ENCODE measurements at regions not wholly inside any gene's neighbourhood (a gene's known extent, or its start where the extent isn't known, plus 50 kb on each side); places are given as distances from the start of the nearest gene placed in this dataset.
A peak's percentile ranks its signal among the peaks of the same experiment; 100 is the strongest.
"Not testable (repeated sequence)": the region's sequence is repeated elsewhere in the genome, so short reads cannot be mapped to it uniquely, and the experiment has no call there.

GRCh38 chr3:64363842-64364241, 138.6 kb upstream of the PRICKLE2 start:
- Histone ChIP-seq H3K4me1 (ENCODE audit: control insufficient read depth in 2 of 2, insufficient read depth in 2 of 2, low read length in 1 of 2) (no peaks in the 10 kb centered on the region), H3K9me3 (ENCODE audit: control insufficient read depth in 2 of 2, insufficient read depth in 1 of 2, low read depth in 1 of 2, low read length in 1 of 2) (no peaks in the 10 kb centered on the region), H3K4me3 (ENCODE audit: low read depth in 1 of 2, low read length in 2 of 2) (no peak overlapping the region), H3K36me3 (ENCODE audit: control insufficient read depth in 2 of 2, insufficient read depth in 2 of 2, low read length in 1 of 2) (no peaks in the 10 kb centered on the region), H3K27me3 (ENCODE audit: control insufficient read depth in 1 of 2, insufficient read depth in 2 of 2, low read length in 2 of 2) (no peaks in the 10 kb centered on the region), H3K27ac (ENCODE audit: low read depth in 2 of 2, low read length in 1 of 2) (no peak overlapping the region)
- 90 to 97% methylated on average over 1 of the region's 1 CpG for WGBS, 2 donors

DNA sequence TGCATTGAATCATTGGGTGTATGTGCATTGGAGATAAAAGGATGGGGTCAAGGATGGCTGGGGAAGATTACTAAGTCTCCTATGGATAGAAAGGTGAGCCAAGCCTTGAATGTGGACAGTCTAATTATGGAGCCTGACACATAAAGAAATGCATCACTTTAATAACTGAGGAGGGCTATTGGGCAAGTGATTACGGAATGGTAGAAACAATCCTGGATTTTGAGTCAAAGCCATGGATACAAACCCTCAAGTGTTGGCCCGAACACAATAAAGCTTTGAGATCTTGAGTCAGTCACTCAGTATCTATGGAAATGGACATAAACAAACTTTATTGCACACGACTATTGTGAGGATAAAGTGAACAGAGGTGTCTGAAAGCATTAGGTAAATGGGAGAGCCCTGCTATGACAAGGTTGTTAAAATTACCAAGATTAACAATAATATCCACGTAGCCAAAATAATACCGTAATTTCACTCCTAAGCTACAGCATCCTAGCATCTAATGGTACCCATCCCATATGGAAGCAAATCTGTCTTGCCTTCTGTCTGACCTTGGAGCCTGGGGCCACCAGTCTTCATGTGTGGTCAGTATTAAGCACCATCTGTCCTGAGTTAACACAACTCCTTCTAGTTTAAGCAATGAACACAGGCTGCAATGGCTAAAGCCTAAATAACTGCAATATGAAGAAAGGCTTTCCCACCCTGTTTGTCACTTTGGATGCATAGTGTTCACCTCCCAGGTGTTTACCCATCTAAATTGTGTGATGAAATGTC, 136.9 kb upstream of the PRICKLE2 start:
- Histone ChIP-seq H3K4me3 (ENCODE audit: low read depth in 1 of 2, low read length in 2 of 2) (no peak overlapping the region), H3K27ac (ENCODE audit: low read depth in 2 of 2, low read length in 1 of 2) (no peak overlapping the region), H3K4me1 (ENCODE audit: control insufficient read depth in 2 of 2, insufficient read depth in 2 of 2, low read length in 1 of 2) (no peaks in the 10 kb centered on the region), H3K36me3 (ENCODE audit: control insufficient read depth in 2 of 2, insufficient read depth in 2 of 2, low read length in 1 of 2) (no peaks in the 10 kb centered on the region), H3K27me3 (ENCODE audit: control insufficient read depth in 1 of 2, insufficient read depth in 2 of 2, low read length in 2 of 2) (no peaks in the 10 kb centered on the region), H3K9me3 (ENCODE audit: control insufficient read depth in 2 of 2, insufficient read depth in 1 of 2, low read depth in 1 of 2, low read length in 1 of 2) (no peaks in the 10 kb centered on the region)
- WGBS, 2 donors: 52 to 62% methylated on average over 5 of the region's 5 CpGs

DNA sequence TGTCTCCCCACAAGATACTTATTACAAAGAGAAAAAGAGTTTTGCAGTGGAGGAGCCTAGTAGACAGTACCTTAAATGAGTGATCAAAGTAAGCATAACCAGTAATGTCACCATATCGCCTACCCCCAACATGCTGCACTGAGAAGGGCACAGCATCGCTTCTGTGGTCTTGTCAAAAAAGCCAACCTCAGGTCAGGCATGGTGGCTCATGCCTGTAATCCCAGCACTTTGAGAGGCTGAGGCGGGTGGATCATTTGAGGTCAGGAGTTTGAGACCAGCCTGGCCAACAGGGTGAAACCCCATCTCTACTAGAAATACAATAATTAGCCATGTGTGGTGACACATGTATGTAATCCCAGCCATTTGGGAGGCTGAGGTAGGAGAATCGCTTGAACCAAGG, 135.8 kb upstream of the PRICKLE2 start:
- H3K27ac ChIP-seq (ENCODE audit: low read depth in 2 of 2, low read length in 1 of 2); H3K9me3 ChIP-seq (ENCODE audit: control insufficient read depth in 2 of 2, insufficient read depth in 1 of 2, low read depth in 1 of 2, low read length in 1 of 2); H3K4me1 ChIP-seq (ENCODE audit: control insufficient read depth in 2 of 2, insufficient read depth in 2 of 2, low read length in 1 of 2); H3K27me3 ChIP-seq (ENCODE audit: control insufficient read depth in 1 of 2, insufficient read depth in 2 of 2, low read length in 2 of 2); H3K36me3 ChIP-seq (ENCODE audit: control insufficient read depth in 2 of 2, insufficient read depth in 2 of 2, low read length in 1 of 2); H3K4me3 ChIP-seq (ENCODE audit: low read depth in 1 of 2, low read length in 2 of 2): not testable (repeated sequence)
- 91 to 97% methylated on average over 4 of the region's 4 CpGs for WGBS, 2 donors

DNA sequence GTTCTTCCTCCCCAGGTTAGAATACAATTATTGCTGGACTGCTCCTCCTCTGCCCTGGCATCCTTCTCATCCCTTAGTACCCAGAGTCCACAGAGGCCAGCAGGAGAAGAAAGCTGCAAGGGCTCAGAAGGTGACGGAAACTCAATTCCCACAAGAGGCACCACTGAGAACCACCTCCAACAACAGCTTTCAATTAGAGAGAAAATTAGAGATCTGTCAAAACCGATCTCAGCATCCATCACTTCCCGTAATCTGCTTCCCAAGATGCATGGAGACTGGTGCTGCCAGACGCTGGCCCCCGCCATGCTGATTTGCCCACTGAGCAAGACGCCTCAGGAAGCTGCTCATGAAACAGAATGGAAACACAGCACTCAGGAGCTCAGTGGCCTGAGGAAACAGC, 135.0 kb upstream of the PRICKLE2 start:
- H3K27me3 ChIP-seq (ENCODE audit: control insufficient read depth in 1 of 2, insufficient read depth in 2 of 2, low read length in 2 of 2): no peaks in the 10 kb centered on the region

DNA sequence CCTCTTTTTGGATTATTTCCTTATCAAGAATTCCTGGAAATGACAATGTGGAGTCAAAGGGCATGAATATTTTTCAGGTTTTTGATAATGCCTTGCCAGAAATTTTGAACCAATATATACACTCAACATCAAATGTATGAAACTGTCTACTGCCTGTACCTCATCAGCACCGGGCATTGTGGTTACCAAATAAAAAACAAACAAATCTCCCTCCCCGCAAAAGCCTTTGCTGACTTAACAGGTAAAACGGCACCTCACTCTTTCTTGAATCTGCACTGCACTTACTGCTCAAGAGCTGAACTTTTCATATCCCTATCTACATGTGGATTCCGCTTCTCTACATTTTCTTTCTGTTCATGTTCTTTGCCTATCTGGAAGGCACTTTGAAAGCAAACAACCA, 134.5 kb upstream of the PRICKLE2 start:
- H3K4me1 ChIP-seq (ENCODE audit: control insufficient read depth in 2 of 2, insufficient read depth in 2 of 2, low read length in 1 of 2): peaks cover 0 to 2% of the 10 kb centered on the region in 2 donors
- 81 to 85% methylated on average over 4 of the region's 4 CpGs for WGBS, 2 donors
- no peaks in the 10 kb centered on the region for H3K9me3 ChIP-seq (ENCODE audit: control insufficient read depth in 2 of 2, insufficient read depth in 1 of 2, low read depth in 1 of 2, low read length in 1 of 2)
- H3K4me3 ChIP-seq (ENCODE audit: low read depth in 1 of 2, low read length in 2 of 2): no peak overlapping the region
- H3K36me3 ChIP-seq (ENCODE audit: control insufficient read depth in 2 of 2, insufficient read depth in 2 of 2, low read length in 1 of 2): no peaks in the 10 kb centered on the region
- no peak overlapping the region for H3K27ac ChIP-seq (ENCODE audit: low read depth in 2 of 2, low read length in 1 of 2)
- no peaks in the 10 kb centered on the region for H3K27me3 ChIP-seq (ENCODE audit: control insufficient read depth in 1 of 2, insufficient read depth in 2 of 2, low read length in 2 of 2)

More for the DNA sequence above, 135.0 kb upstream of the PRICKLE2 start:
- Histone ChIP-seq H3K4me3 (ENCODE audit: low read depth in 1 of 2, low read length in 2 of 2) (no peak overlapping the region), H3K4me1 (ENCODE audit: control insufficient read depth in 2 of 2, insufficient read depth in 2 of 2, low read length in 1 of 2) (peaks cover 0 to 2% of the 10 kb centered on the region in 2 donors), H3K9me3 (ENCODE audit: control insufficient read depth in 2 of 2, insufficient read depth in 1 of 2, low read depth in 1 of 2, low read length in 1 of 2) (no peaks in the 10 kb centered on the region), H3K36me3 (ENCODE audit: control insufficient read depth in 2 of 2, insufficient read depth in 2 of 2, low read length in 1 of 2) (no peaks in the 10 kb centered on the region), H3K27ac (ENCODE audit: low read depth in 2 of 2, low read length in 1 of 2) (no peak overlapping the region)
- 88 to 96% methylated on average over 6 of the region's 6 CpGs for WGBS, 2 donors

DNA sequence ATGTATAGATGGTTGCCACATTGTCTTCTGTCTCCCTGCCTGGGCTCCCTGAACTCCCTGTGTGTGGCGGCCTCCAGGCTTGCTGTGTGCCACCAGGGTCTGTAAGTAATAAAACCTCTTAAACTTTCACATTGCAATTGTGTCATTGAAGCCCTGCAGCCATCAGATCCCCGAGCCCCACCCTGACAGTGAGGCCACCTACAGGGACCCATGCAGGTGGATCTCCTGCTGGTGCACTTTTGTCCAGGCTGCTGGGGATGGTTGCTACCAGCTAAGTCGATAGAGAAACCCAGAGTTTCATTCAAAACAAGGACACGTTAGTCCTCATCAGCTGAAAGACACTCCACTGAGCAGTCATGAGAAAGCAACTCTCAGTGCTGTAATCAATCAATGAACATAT, 133.6 kb upstream of the PRICKLE2 start:
- no peak overlapping the region for H3K4me3 ChIP-seq (ENCODE audit: low read depth in 1 of 2, low read length in 2 of 2)
- 85 to 86% methylated on average over 4 of the region's 4 CpGs for WGBS, 2 donors
- no peaks in the 10 kb centered on the region for H3K27me3 ChIP-seq (ENCODE audit: control insufficient read depth in 1 of 2, insufficient read depth in 2 of 2, low read length in 2 of 2)
- H3K4me1 ChIP-seq (ENCODE audit: control insufficient read depth in 2 of 2, insufficient read depth in 2 of 2, low read length in 1 of 2): peaks cover 0 to 2% of the 10 kb centered on the region in 2 donors
- H3K27ac ChIP-seq (ENCODE audit: low read depth in 2 of 2, low read length in 1 of 2): no peak overlapping the region
- H3K9me3 ChIP-seq (ENCODE audit: control insufficient read depth in 2 of 2, insufficient read depth in 1 of 2, low read depth in 1 of 2, low read length in 1 of 2): no peaks in the 10 kb centered on the region
- H3K36me3 ChIP-seq (ENCODE audit: control insufficient read depth in 2 of 2, insufficient read depth in 2 of 2, low read length in 1 of 2): no peaks in the 10 kb centered on the region

DNA sequence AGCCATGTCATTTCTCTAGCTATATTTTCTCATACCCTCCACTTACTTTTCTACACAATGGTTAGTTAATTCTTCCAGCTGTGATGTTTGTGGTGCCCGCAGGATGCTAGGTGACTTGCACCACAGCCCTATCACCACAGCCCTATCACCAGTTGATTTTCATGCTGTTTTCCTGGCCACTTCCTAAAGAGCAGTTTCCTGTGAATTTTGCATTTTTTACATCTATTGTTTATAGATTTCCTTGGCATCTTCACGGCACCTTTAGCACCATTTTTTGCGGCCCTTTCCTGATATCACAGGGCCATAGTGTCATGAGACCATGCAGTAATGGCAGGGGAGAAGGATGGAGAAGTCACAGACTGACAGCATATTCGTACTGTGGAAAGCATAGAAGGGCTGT, 132.9 kb upstream of the PRICKLE2 start:
- H3K27ac ChIP-seq (ENCODE audit: low read depth in 2 of 2, low read length in 1 of 2): no peak overlapping the region
- H3K4me3 ChIP-seq (ENCODE audit: low read depth in 1 of 2, low read length in 2 of 2): no peak overlapping the region
- H3K9me3 ChIP-seq (ENCODE audit: control insufficient read depth in 2 of 2, insufficient read depth in 1 of 2, low read depth in 1 of 2, low read length in 1 of 2): no peaks in the 10 kb centered on the region
- no peaks in the 10 kb centered on the region for H3K36me3 ChIP-seq (ENCODE audit: control insufficient read depth in 2 of 2, insufficient read depth in 2 of 2, low read length in 1 of 2)
- no peaks in the 10 kb centered on the region for H3K27me3 ChIP-seq (ENCODE audit: control insufficient read depth in 1 of 2, insufficient read depth in 2 of 2, low read length in 2 of 2)
- WGBS, 2 donors: 64 to 70% methylated on average over 4 of the region's 4 CpGs
- H3K4me1 ChIP-seq (ENCODE audit: control insufficient read depth in 2 of 2, insufficient read depth in 2 of 2, low read length in 1 of 2): peaks cover 0 to 2% of the 10 kb centered on the region in 2 donors

GRCh38 chr3:64357481-64357880, 132.2 kb upstream of the PRICKLE2 start:
- Histone ChIP-seq H3K4me3 (ENCODE audit: low read depth in 1 of 2, low read length in 2 of 2) (no peak overlapping the region), H3K9me3 (ENCODE audit: control insufficient read depth in 2 of 2, insufficient read depth in 1 of 2, low read depth in 1 of 2, low read length in 1 of 2) (no peaks in the 10 kb centered on the region), H3K27me3 (ENCODE audit: control insufficient read depth in 1 of 2, insufficient read depth in 2 of 2, low read length in 2 of 2) (no peaks in the 10 kb centered on the region), H3K36me3 (ENCODE audit: control insufficient read depth in 2 of 2, insufficient read depth in 2 of 2, low read length in 1 of 2) (no peaks in the 10 kb centered on the region), H3K4me1 (ENCODE audit: control insufficient read depth in 2 of 2, insufficient read depth in 2 of 2, low read length in 1 of 2) (peaks cover 0 to 2% of the 10 kb centered on the region in 2 donors), H3K27ac (ENCODE audit: low read depth in 2 of 2, low read length in 1 of 2) (no peak overlapping the region)

DNA sequence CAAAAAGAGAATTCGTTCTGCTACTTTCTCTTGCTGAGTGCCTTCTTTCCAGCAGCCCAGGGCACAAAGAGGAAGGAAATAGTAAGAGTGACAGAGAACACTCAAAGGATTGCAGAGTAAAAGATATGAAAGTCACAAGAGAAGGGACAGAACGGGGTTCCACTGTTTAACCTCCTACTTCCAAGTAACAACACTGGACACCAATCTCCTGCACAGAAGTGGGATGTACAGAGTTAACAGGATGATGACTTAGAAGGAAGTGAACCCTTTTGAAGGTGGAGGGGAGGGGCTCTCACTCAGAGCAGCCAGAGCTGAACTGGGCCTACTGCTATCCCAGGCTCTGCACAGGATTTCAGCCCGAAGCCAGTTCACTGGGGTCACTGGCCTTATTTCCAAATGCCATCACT, 130.1 kb upstream of the PRICKLE2 start:
- WGBS, 2 donors: 44% methylated on average over 3 of the region's 3 CpGs
- Histone ChIP-seq H3K4me3 (ENCODE audit: low read depth in 1 of 2, low read length in 2 of 2) (no peak overlapping the region), H3K27ac (ENCODE audit: low read depth in 2 of 2, low read length in 1 of 2) (peak overlapping the region; percentile 46 to 61), H3K4me1 (ENCODE audit: control insufficient read depth in 2 of 2, insufficient read depth in 2 of 2, low read length in 1 of 2) (peaks cover 0 to 6% of the 10 kb centered on the region in 2 donors), H3K9me3 (ENCODE audit: control insufficient read depth in 2 of 2, insufficient read depth in 1 of 2, low read depth in 1 of 2, low read length in 1 of 2) (no peaks in the 10 kb centered on the region), H3K27me3 (ENCODE audit: control insufficient read depth in 1 of 2, insufficient read depth in 2 of 2, low read length in 2 of 2) (no peaks in the 10 kb centered on the region), H3K36me3 (ENCODE audit: control insufficient read depth in 2 of 2, insufficient read depth in 2 of 2, low read length in 1 of 2) (no peaks in the 10 kb centered on the region)

- H3K4me3 ChIP-seq (ENCODE audit: low read depth in 1 of 2, low read length in 2 of 2): no peak overlapping the region
- H3K27me3 ChIP-seq (ENCODE audit: control insufficient read depth in 1 of 2, insufficient read depth in 2 of 2, low read length in 2 of 2): no peaks in the 10 kb centered on the region
- 70 to 72% methylated on average over 5 of the region's 5 CpGs for WGBS, 2 donors
- peak overlapping the region; percentile 46 to 61 for H3K27ac ChIP-seq (ENCODE audit: low read depth in 2 of 2, low read length in 1 of 2)
- H3K9me3 ChIP-seq (ENCODE audit: control insufficient read depth in 2 of 2, insufficient read depth in 1 of 2, low read depth in 1 of 2, low read length in 1 of 2): no peaks in the 10 kb centered on the region
- H3K36me3 ChIP-seq (ENCODE audit: control insufficient read depth in 2 of 2, insufficient read depth in 2 of 2, low read length in 1 of 2): no peaks in the 10 kb centered on the region
- H3K4me1 ChIP-seq (ENCODE audit: control insufficient read depth in 2 of 2, insufficient read depth in 2 of 2, low read length in 1 of 2): peaks cover 0 to 6% of the 10 kb centered on the region in 2 donors
These were observed 129.7 kb upstream of the PRICKLE2 start for GRCh38 chr3:64354956-64355355.

All from esophagus (tissue), 2 donors.